Activated T-cell treated with anti-CD3 and anti-CD28 coated beads for 1 hour (primary cell): ENCODE measurements at regions not wholly inside any gene's neighbourhood (a gene's known extent, or its start where the extent isn't known, plus 50 kb on each side); places are given as distances from the start of the nearest gene placed in this dataset.

Experiments used
- DNase-seq: peaks from one replicate; pipeline ENCODE4 v3.0.0-alpha.2; 2020; ENCODE audit warnings: low read depth

DNA sequence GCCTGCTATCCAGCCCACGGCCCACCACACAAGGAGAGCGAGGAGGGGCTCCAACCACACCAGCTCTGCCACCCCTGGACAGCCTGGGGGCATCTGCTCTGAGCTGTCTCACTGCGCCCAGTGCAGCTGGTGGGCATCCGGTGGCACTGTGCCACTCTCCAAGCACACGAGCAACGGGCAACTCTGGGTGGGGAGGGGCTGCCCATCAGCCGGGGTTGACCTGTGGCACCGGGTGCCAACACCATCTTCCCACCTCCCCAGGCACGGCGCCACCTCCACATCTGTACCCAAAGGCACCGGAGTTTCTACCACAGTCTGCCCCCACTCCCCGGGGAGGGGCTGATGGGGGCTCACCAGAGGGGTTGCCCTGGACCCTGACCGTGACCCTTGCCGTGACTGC, 241.8 kb downstream of the RBFOX3 start:
- DNase-seq: no peak

DNA sequence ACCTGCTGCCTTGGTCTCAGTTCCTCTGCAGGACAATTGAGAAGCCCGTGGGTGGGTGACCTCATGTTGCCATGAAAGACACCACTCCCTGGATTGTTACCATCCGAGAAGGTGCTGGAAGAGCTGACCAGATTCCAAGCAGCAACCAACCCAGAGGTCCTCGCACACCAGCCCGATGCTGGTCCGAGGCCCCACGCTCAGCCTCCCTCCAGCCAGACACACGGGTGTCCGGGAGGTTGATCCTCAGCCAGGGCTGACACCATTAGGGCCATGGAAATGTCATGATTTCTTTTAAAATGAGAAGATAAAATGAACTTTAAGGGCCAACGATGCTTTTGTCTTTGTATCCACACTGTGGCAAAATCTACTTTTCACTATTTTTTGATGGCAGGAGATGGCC, 242.3 kb downstream of the RBFOX3 start:
- no peak for DNase-seq

DNA sequence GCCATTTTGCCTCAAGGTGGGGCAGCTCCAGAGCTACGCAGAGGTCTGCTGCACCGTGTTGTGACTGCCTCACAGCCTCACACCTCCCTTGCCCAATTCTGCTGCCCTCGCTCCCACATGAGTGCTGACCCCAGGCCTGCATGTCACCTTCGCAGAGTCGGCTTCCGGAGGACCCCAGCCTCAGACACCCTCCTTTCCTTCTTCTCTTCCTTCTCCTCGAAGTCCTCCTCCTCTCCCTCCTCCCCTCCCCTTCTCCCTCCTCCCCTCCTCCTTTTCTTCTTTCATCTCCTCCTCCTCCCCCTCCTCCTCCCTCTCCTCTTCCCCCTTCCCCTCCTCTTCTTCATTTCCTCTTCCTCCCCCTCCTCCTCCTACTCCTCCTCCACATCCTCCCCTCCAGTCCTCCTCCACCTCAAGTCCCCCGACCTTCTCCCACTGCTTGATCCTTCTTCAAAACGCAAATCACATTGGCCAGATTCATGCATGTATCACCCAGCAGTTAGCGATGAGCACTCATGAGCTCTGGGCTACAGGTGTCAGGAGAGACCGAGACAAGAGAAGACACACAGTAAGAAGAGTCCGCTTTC, 243.8 kb downstream of the RBFOX3 start:
- DNase-seq: no peak

DNA sequence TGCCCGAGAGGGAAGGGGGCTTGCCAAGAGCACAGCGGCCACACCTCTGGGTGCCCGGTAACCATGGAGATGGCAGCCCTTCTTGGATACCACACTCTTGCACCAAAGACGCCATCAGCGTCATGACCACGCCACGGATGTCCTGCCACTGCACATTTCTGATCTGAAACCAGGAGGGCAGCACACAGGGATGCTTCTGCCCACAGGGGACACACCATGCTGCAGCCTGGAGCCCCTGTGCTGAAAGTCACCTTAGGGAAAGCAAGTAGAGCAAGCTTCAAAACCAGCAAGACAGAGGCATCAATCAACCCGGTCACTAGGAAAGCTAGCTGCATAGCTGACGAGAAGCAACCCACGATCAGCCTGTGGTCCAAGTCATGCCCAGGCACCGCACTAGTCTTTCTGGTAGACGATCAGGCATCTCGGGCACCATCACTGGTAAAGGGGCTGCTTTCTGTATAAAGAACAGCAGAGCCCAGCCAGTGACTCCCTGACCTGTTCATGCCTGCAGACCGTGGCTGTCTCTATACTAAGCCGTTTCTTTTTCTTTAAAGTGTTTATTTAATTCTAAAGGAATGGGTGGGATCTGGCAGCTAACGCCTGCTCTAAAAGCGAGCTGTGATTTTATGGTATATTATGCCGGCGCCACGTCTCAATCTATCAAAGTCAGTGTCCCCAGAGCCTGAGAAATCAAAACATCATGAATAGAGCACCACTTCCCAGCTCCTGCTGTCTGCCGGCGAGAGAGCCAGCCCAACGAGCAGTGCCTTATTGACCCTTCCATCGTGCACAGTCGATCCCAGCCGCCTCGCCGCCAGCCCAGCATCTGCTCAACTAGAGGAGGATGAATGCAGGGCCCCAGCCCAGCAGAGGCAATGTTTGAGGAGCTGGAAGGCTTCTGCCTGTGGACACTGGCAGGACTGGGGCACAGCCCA, 244.7 kb downstream of the RBFOX3 start:
- DNase-seq: no peak

DNA sequence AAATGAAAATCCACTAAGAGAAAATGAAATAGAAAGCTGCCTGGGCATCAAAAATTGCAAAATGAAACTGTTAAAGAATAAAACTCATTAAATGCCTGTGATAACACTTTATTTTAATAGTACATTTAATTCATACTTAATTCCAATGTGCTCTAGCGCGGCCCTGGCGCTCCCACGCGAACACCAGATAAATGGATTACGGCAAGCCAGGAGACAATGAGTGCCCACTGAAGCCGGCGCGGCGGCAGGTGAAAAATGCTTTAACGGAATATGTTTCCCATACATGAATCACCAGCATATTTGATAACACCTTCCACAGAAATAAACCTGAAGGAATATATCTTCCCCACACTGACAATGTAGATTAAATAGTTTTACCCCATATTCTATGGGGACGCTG, 245.5 kb downstream of the RBFOX3 start:
- DNase-seq: no peak

DNA sequence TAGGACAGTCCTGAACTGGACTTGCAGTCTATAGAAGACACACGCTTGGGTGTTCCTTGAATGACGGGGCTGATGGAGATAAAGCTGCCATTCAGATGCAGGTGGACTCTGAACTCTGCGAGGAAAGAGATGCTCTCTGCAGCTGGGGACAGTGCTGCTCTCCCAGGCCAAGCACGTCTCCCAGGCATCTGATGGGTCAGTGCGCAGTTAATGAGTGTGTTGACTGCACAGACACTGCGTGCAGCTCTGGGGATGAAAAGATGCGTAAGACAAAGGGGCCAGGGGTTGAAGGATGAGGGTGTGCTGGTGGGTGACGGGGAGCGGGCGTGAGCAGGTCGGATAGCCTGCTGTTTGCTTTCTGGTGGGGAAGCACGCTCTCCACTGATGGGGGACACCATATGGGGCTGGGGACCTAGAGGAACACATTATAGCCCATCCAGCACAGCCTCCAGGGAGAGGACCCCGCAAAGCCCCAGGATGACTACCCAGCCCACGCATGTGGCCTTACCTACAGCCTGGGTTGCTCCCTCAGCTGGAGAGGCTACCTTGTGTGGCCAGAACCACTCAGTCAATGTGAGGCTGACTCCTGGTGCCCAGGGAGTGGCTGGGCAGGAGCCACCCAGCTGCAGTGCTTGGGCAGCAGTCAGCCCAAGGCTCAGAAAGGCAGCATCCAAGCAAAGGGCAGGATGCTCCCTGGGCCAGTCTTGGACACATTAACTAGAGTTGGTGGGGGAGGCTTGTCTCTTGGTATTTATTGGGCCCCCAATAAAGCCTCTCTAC, 246.3 kb downstream of the RBFOX3 start:
- DNase-seq: no peak

DNA sequence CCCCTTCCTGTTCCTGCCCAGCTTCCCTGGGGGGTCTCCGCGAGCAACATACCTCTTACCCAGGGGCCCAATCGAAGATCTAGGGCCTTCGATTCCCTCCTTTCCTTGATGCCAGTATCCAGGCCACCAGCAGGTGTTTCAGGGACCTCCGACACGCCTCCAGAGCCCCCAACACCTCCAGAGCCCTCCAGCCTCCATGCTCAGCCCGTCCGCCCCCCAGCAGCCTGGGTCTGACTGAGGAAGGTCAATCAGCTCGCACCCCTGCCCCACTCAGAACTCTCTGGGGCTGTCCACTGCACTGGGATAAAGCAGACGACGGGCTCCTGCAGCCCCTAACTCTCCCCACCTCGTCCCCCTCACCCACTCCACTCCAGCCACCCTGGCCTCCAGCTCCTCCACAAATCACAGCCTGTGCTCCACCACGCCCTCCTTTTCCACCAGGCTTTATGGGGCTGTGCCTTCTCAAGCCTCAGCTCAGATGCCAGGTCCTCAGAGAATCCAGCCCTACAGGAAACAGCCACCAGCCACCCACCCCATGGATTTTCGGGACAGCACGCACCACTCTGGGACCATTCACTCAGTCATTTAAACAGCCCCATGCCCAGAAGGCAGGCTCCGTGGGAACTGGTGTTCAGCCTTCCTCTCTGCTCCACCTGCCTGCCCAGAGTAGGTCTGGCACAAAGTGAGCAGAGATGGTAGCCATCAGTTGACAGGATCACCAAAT, 247.1 kb downstream of the RBFOX3 start:
- no peak for DNase-seq

DNA sequence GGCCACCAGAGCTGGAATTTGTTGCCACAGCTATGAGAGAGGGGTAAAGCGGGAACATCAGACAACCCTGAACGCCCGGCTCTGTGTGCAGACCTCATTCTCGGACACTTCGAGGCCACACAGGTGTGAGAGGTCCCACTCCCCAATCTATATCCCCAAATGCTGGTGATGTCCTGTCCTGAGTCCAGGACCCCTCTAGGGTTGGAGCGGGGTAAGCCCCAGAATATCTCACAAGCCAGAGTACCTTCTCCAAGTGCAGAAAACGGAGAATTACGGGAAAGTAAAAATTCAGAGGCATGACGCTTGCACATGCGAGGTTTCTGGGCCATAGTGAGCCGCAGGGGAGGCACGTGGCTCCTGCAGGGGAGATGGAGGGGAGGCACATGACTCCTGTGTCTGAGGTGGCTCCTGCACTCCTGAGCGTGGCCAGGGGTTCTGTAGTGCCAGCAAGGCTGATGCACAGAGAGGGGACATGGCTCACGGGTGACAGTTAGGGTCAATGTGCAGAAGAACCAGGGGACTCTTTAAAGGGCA, 248.0 kb downstream of the RBFOX3 start:
- no peak for DNase-seq

DNA sequence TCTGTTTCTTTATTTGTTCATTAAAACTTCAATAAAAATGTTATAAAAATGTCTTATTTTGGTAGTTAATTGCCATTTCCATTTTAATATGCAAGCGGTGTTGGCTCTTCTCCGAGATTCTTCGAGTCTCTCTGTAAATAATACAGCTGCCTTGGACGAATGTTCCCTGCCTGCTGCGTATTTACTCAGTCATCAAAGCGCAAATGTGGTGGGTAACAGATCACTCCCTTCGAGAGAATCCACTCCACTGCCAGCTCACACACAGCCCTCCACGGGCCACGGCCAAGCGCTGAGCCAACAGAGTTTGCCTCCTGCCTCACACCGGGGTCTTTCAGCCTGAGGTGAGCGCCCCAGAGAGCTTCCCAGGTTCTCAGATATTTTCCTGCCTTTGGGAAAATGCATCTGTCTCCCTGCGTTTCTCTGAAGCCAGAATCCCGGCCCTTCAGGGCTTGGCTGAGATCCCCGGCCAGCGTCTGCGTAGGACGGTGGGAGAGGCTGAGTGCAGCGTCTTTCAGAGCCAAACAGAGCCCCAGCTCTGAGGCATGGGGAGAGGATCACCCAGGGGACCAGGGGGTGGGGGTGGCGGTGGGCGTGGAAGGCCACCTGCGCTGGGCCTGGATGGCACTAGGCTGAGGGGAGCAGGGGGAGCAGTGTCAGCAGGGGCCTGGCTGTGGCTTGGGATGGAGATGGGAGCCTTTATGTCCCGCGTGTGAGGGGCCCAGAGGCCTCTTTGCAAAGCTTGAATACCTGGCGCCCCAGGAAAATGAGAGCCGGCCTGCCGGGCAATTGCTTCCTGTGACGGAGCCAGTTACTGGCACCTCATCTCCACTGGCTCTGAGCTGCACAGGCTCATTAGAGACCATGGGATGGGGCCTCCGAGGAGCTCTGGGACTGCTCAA, 248.7 kb downstream of the RBFOX3 start:
- no peak for DNase-seq

DNA sequence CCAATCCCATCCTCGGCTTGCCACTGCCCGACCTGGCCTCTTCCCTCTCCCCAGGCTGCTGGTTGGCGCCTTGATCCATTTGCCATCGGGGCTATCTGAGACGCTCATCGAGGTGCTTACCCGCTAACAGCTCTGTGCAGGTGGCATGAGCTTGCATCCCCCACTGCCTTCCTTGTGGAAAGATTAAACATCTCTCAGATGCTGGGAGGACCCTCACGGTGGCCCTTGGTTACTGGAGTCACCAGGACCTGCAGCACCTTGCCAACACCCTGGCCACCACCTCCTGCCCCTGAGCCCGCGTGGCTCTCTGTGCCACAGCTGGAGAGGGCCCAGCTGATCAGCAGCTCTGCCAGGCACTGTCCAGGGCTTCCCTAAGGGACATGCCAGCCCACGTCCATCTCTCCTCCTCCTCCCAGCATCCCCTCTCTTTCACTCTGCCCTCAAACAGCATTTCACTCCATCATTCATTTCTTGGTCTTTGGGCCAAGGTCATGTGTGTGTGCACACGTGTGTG, 249.6 kb downstream of the RBFOX3 start:
- DNase-seq: no peak

DNA sequence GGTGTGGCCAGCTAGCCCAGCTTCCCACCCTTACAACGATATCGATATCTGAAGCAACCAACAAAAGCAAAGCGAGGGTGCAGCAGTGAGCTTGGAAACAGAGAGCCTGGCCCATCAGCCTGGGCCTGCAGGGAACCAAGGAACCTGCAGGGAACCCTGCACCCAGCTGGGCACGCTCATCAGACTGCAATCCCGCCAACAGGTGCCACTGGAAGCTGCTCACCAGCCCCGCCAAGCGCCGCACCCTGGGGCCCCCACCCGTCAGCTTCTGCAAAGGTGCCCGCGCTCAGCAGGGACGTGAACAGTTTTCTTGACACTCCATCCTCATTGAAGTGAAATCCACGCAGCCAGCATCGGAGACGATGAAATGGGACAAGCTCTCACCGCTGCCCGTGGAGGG, 250.7 kb downstream of the RBFOX3 start:
- DNase-seq: no peak

DNA sequence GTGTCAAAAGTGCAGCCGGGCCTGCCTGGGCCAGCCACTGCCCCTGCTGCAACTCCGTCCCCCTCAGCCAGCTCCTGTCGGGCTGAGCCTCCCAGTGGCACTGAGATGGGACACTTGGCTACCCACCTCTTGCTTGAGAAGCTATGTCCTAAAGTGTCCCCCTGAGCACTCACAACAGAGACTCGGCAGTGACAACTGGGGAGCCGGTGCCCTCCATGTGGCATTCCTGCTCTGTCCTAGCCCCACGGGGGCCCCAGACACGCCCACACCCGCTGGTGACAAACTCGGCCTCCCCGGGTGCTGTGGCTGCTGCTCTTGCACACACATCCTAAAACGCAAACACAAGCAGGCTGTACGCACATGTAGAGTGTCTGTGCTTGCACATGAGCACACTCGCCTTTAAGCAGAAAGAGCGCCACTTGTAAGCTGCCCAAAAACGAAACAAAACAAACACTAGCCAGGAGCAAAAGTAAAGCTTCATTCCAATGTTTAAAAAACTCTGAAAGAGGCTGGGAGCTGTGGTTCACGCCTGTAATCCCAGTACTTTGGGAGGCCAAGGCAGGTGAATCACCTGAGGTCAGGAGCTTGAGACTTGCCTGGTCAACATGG, 253.9 kb downstream of the RBFOX3 start:
- DNase-seq: no peak

DNA sequence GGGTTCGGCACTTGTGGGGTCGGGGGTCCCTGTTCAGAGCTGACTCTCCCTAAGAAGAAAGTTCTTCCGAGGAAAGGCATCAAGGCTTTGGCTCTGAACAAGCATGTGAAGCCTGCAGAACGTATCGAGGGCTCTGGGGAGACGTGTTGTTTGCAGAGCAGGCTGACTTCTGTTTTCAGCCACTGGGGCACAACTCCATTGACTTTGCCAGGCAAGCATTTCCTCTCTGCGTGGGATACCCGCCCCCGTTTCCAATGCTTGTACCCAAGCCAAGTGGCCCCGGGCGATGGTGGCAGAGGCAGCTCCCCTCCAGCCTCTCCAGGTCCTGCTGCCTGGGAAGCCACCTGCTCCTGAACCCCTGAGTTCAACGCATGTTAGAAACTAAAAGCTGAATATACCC, 255.7 kb downstream of the RBFOX3 start:
- no peak for DNase-seq

DNA sequence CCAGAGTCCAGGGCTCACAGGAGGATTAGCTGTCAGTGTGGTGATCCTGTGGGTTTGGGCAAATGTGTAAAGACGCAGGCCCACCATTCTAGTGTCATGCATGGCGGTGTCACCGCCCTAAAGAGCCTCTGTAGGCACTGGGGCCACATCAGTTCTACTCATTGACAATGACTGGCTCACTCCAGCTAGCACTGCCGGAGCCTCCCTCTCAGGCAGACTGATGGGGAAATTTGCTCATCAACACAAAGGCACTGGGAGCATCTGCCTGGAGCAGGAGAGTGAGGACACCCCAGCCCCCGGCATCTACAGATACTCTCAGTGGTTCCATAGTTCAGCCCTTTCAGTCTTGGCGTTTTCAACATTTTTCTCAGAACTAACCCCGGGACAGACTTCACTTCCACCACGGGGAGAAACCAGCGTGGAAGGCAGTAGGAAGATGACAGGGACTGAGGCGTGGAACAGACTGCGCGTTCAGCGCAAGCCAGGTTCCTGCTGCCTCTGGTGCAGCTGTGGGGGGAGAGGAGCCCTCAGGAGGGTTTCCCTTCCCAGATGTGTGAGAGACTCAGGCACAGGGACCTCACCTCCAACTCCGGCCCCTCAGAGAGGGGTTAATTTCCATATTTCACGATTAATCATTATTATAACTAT, 256.6 kb downstream of the RBFOX3 start:
- DNase-seq: no peak

DNA sequence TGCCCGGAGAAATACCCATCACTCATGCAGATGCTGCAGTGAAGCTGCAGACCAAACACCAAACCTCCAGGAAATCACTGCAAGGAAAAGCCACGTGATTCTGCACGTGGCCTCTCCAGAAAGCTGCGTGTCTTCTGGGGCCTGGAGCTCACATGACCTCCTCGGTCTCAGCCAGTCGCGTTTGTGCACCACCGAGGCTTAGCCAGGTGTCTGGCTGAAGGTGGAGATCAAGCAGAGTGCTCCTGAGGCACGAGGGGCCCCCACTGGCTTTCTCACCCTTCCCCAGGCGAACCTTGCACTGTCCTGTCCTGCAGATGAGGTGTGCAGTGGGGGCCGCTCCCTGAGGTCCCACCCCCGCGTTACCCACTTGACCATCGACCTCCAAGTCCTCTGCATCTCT, 257.3 kb downstream of the RBFOX3 start:
- DNase-seq: no peak

DNA sequence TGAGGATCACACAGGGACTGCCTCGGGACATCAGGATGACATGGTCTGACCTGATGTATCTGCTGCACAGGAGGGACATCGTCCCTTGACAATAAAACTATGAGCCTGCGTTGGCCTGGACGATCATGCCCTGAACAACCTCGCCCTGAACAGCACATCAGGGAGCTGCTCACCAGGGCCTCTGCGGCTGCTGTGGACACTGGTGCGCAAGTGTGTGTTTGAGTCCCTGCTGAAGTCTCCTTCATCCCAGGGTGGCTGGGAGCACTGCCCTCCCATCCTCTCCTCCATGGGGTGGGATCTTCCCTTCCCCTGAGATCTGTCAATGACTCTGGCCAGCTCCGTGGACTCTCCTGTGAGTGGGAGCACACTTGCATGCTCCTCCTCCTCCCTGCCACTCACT, 257.8 kb downstream of the RBFOX3 start:
- no peak for DNase-seq

DNA sequence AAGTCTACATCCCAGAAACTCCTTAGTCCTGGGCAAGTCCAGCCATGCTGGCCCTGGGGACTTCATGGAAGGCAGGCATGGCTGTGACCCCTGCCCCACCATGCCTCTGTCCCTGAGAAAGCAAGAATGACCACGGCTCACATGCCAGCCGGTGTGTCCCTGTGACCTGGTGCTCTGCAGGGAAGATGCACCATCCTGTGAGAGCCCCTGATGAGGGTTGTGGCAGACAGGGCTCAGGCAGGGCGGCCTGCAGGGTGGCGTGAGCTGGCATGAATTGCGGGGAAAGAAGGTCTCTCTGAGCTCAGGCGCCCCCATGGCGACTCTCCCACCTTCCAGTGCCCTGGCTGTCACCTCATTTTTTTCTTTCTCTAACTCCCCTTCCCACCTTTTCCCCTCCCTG, 260.3 kb downstream of the RBFOX3 start:
- no peak for DNase-seq

DNA sequence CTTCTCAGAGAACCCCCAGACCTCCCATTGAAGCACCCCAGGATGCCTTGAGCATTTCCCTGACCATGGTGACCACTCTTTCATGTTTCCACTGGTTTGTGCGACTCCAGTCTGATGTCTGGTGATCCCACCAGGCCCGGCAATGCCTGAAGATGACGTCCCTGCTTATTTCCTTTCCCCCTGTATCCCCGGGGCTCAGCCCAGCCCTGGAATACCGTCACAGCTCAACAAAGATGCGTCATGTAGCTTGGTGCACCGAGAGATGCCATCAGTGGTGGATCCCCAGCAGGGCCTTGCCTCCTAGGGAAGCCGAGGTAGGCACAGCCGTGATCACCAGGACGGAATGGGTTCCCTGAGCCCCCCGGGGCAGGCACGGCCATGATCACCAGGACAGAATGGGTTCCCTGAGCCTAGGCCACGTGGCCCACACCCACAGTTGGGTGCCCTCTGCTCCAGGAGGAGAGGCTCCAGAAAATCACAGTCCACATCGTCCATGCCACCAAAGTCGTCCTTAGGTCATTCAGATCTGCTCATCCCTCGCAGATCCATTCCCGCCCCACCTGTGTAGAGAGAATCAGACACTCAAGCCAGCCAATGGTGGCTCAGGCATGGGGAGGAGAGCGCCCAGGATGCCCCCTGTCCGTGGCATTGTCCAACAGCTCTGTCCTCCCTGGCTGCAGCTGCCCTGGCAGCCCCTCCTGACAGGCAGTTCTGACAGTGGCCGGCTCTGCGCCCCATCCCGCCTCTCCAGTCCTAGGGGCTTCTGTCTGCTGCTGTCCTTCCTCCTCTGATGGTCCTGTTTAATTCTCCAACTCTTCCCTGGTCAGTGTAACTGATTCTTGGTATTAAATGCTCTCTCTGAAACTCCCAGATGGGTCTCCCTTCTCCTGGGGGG, 261.1 kb downstream of the RBFOX3 start:
- no peak for DNase-seq

DNA sequence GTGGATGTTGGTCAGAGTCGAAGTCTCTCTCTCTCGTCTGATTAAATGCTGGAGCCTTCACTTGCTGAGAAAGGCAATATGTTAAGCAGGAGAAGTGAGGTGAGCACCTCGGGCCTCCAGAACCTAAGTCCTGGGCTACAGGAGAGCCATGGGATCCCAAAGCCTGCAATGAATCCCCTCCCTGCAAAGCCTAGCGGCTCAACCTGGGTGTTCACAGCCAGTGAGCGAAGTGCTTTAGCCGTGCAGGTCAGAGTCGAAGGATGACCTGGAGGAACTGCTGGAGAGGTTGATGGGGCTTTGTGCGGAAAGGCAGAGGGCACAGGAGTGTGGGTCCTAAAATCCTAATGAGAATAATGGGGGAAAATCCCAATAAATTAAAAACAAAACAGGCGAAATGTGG, 267.8 kb downstream of the ENGASE start:
- DNase-seq: no peak
